ENCODE measurements at regions not wholly inside any gene's neighbourhood (a gene's known extent, or its start where the extent isn't known, plus 50 kb on each side); places are given as distances from the start of the nearest gene placed in this dataset.

GRCh38 chr9:88320748-88321415 is 67.4 kb upstream of the SPIN1 start:
- POLR2A ChIA-PET: no interaction called here
- no peak overlapping the region for H3K4me3 ChIP-seq (replicated peaks in 1 of 2; ENCODE audit: low read depth in 1 of 2, low read length in 2 of 2)
- RAD21 ChIA-PET (ENCODE audit: low non-redundant PET in 1 of 2, low total read pairs in 2 of 2, uncharacterized antibody in 2 of 2, unreplicated experiment in 2 of 2): no interaction called here
- BruUV-seq (replicated peaks): no TSS peak
- no peaks in the 10 kb centered on the region for H3K79me2 ChIP-seq (ENCODE audit: insufficient read depth, low read length)
- H3K9me2 ChIP-seq (ENCODE audit: insufficient read depth): no peaks in the 10 kb centered on the region
- ATAC-seq (no peak), DNase-seq (ENCODE audit: low read depth, low spot score) (no peak)
- no peak overlapping the region for H3K4me2 ChIP-seq (ENCODE audit: low read length)
- H3K4me1 ChIP-seq (ENCODE audit: control insufficient read depth in 1 of 2, insufficient read depth in 2 of 2, low read length in 2 of 2): no peaks in the 10 kb centered on the region
- no peaks in the 10 kb centered on the region for H3K27me3 ChIP-seq (ENCODE audit: insufficient read depth, low read length)
- CTCF ChIA-PET: no interaction called here
- no peaks in the 10 kb centered on the region for H4K20me1 ChIP-seq (ENCODE audit: insufficient read depth)
- H2AFZ ChIP-seq (ENCODE audit: low read depth, low read length, poor library complexity, severe bottlenecking): no peak overlapping the region
- no peaks in the 10 kb centered on the region for H3K36me3 ChIP-seq (ENCODE audit: control insufficient read depth in 1 of 2, insufficient read depth in 2 of 2, low read length in 2 of 2)
- intact Hi-C loops (cut with micrococcal nuclease): no loop called here
- TF ChIP-seq FOSL1 (IDR thresholded peaks at IDR 0.05; ENCODE audit: low read depth) (no peak), CBX3 (IDR thresholded peaks at IDR 0.05; ENCODE audit: low read depth) (no peak), ZFX (IDR thresholded peaks at IDR 0.05) (no peak), SP1 (IDR thresholded peaks at IDR 0.05; ENCODE audit: low read depth) (no peak), ZBTB33 (IDR thresholded peaks at IDR 0.05; ENCODE audit: extremely low read depth, insufficient replicate concordance, low read length) (no peak), RAD21 (IDR thresholded peaks at IDR 0.05; ENCODE audit: low read depth) (no peak), YY1 (IDR thresholded peaks at IDR 0.05; ENCODE audit: extremely low read depth, insufficient replicate concordance, low read depth, low read length) (no peak), JUND (IDR thresholded peaks at IDR 0.05) (no peak), POLR2AphosphoS5 (IDR thresholded peaks at IDR 0.05; ENCODE audit: low read depth, low read length) (no peak), ZNF274 (IDR thresholded peaks at IDR 0.05; ENCODE audit: low read depth, low read length) (no peak), SRF (IDR thresholded peaks at IDR 0.05; ENCODE audit: low read depth) (no peak), REST (IDR thresholded peaks at IDR 0.05; ENCODE audit: low read depth) (no peak), EZH2phosphoT487 (IDR thresholded peaks at IDR 0.05; ENCODE audit: borderline replicate concordance) (no peak), EZH2 (IDR thresholded peaks at IDR 0.05) (no peak), CEBPB (IDR thresholded peaks at IDR 0.05; ENCODE audit: low read depth) (no peak), ELF1 (IDR thresholded peaks at IDR 0.05; ENCODE audit: borderline replicate concordance, low read depth) (no peak), TCF7L2 (IDR thresholded peaks at IDR 0.05; ENCODE audit: borderline replicate concordance, extremely low read depth, insufficient read depth, insufficient read length) (no peak), POLR2A (IDR thresholded peaks at IDR 0.05; ENCODE audit: borderline replicate concordance, extremely low read depth, insufficient read depth, insufficient read length) (no peak)
- TF ChIP-seq, protein P1, sequence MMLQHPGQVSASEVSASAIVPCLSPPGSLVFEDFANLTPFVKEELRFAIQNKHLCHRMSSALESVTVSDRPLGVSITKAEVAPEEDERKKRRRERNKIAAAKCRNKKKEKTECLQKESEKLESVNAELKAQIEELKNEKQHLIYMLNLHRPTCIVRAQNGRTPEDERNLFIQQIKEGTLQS (IDR thresholded peaks at IDR 0.05): no peak
- TF ChIP-seq, protein P2, sequence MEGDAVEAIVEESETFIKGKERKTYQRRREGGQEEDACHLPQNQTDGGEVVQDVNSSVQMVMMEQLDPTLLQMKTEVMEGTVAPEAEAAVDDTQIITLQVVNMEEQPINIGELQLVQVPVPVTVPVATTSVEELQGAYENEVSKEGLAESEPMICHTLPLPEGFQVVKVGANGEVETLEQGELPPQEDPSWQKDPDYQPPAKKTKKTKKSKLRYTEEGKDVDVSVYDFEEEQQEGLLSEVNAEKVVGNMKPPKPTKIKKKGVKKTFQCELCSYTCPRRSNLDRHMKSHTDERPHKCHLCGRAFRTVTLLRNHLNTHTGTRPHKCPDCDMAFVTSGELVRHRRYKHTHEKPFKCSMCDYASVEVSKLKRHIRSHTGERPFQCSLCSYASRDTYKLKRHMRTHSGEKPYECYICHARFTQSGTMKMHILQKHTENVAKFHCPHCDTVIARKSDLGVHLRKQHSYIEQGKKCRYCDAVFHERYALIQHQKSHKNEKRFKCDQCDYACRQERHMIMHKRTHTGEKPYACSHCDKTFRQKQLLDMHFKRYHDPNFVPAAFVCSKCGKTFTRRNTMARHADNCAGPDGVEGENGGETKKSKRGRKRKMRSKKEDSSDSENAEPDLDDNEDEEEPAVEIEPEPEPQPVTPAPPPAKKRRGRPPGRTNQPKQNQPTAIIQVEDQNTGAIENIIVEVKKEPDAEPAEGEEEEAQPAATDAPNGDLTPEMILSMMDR (IDR thresholded peaks at IDR 0.05 in 2 of 3, conservative IDR thresholded peaks at IDR 0.05 in 1 of 3; ENCODE audit: borderline replicate concordance in 1 of 3, insufficient read depth in 1 of 3, low read depth in 2 of 3, low read length in 2 of 3): no peak
- no peaks in the 10 kb centered on the region for H3K9me3 ChIP-seq (ENCODE audit: control insufficient read depth in 1 of 2, insufficient read depth in 1 of 2, low read depth in 1 of 2, low read length in 2 of 2)
- no peak overlapping the region for H3K27ac ChIP-seq (ENCODE audit: low read depth, low read length)
- H3K9ac ChIP-seq (ENCODE audit: low read length): no peak overlapping the region
